ENCODE measurements at regions not wholly inside any gene's neighbourhood (a gene's known extent, or its start where the extent isn't known, plus 50 kb on each side); places are given as distances from the start of the nearest gene placed in this dataset.

DNA sequence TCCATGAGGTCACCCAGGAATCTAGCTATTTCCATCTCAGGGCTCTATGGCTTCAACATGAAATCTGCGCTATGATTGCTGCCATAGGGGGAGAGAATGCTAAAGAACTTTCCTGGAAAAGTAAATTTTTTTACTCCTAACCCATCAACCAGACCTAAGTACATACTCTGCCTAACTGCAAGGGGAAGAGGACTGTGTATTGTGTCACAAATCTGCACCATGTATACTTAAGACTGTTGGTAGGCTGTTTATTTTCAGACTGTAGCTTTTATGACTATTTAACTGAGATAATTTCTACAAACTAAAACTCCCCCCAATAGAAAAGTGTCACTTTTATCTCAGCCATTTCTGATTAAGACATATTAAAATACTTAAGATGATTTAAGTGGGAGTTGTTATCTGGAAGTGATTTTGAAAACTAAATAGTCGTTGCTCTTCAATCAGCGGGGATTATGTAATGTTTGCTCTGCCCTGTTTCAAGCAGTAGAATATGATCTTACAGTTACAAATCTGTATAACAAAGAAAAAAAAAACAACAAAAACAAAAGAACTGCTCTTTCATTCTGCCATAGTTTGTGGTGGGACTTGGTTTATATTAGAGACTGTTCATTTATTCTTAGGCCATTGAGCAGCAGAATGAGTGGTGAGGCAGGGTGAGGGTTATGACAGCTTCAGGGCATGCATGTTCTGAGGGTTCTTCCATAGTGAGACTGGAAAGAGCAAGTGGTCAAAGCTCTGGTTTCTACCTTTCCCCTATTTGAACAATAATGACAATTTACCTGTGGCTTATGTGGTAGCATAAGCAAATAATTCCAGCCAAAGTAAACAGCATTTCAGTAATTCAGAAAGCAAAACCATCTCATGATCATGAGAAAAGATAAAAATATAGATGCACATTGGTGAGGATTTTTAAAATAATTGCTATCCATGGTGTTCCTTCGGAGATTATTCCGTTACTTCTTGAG is 126.3 kb upstream of the CEP162 start:
- TF ChIP-seq, protein P1, sequence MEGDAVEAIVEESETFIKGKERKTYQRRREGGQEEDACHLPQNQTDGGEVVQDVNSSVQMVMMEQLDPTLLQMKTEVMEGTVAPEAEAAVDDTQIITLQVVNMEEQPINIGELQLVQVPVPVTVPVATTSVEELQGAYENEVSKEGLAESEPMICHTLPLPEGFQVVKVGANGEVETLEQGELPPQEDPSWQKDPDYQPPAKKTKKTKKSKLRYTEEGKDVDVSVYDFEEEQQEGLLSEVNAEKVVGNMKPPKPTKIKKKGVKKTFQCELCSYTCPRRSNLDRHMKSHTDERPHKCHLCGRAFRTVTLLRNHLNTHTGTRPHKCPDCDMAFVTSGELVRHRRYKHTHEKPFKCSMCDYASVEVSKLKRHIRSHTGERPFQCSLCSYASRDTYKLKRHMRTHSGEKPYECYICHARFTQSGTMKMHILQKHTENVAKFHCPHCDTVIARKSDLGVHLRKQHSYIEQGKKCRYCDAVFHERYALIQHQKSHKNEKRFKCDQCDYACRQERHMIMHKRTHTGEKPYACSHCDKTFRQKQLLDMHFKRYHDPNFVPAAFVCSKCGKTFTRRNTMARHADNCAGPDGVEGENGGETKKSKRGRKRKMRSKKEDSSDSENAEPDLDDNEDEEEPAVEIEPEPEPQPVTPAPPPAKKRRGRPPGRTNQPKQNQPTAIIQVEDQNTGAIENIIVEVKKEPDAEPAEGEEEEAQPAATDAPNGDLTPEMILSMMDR (IDR thresholded peaks at IDR 0.05; ENCODE audit: low read depth, low read length, missing control alignments), result no peak
- no peak overlapping the region for H3K4me3 ChIP-seq (ENCODE audit: low read depth, low read length)
- DNase-seq (ENCODE audit: low read depth), result no peak
- in situ Hi-C loops (cut with HindIII; ENCODE audit: low sequenced_read_pairs), result no loop called here

DNA sequence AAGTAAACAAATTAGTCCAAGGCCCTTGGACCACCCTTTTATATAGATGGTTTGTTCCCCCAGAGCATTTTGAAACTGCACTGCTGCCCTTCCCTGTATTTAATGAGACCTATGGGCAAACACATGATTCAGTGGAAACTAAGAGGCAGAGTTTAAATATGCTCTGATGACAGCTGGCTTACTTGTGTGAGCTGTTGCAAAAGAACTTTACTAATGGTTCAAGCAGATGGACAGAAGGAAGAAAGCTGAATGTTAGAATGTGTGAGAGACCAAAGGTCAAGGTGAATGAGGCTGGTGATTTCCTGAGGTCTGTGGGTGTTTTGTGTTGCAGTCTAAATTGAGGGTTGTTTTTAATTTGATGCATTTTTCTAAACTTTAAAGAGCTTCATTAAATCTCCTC is 123.0 kb upstream of the CEP162 start:
- no peak overlapping the region for H3K4me3 ChIP-seq (ENCODE audit: low read depth, low read length)
- no peak for DNase-seq (ENCODE audit: low read depth)
- TF ChIP-seq, protein P1 (IDR thresholded peaks at IDR 0.05; ENCODE audit: low read depth, low read length, missing control alignments), result no peak
- in situ Hi-C loops (cut with HindIII; ENCODE audit: low sequenced_read_pairs), result no loop called here

- H3K4me3 ChIP-seq (ENCODE audit: low read depth, low read length), result no peak overlapping the region
- DNase-seq (ENCODE audit: low read depth), result no peak
- TF ChIP-seq, protein P1 (IDR thresholded peaks at IDR 0.05; ENCODE audit: low read depth, low read length, missing control alignments), result no peak
- in situ Hi-C loops (cut with HindIII; ENCODE audit: low sequenced_read_pairs), result no loop called here
These were observed 122.1 kb upstream of the CEP162 start for GRCh38 chr6:84349542-84349941.

- no peak for DNase-seq (ENCODE audit: low read depth)
- TF ChIP-seq, protein P1 (IDR thresholded peaks at IDR 0.05; ENCODE audit: low read depth, low read length, missing control alignments), result no peak
- in situ Hi-C loops (cut with HindIII; ENCODE audit: low sequenced_read_pairs), result no loop called here
- H3K4me3 ChIP-seq (ENCODE audit: low read depth, low read length), result no peak overlapping the region
These were observed 121.4 kb upstream of the CEP162 start for GRCh38 chr6:84348801-84349200.

- in situ Hi-C loops (cut with HindIII; ENCODE audit: low sequenced_read_pairs), result no loop called here
- no peak for DNase-seq (ENCODE audit: low read depth)
- TF ChIP-seq, protein P1 (IDR thresholded peaks at IDR 0.05; ENCODE audit: low read depth, low read length, missing control alignments), result no peak
These were observed 118.9 kb upstream of the CEP162 start for GRCh38 chr6:84346372-84346771.

DNA sequence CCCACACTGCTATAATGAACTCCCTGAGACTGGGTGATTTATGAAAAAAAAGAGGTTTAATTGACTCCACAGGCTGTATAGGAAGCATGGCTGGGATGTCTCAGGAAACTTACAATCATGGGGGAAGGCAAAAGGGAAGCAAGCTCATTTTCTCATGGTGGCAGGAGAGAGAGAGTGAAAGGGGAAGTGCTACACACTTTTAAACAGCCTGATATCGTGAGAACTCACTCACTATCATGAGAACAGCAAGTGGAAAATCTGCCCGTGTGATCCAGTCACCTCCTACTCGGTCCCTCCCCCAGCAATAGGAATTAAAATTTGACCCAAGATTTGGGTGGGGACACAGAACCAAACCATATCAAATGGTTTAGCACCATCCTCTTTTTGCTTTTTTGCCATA is 116.6 kb upstream of the CEP162 start:
- TF ChIP-seq, protein P1 (IDR thresholded peaks at IDR 0.05; ENCODE audit: low read depth, low read length, missing control alignments), result no peak
- DNase-seq (ENCODE audit: low read depth), result no peak

More at GRCh38 chr6:84346372-84346771, 118.9 kb upstream of the CEP162 start:
- H3K4me3 ChIP-seq (ENCODE audit: low read depth, low read length), result no peak overlapping the region

More for the DNA sequence above, 116.6 kb upstream of the CEP162 start:
- no peak overlapping the region for H3K4me3 ChIP-seq (ENCODE audit: low read depth, low read length)
- in situ Hi-C loops (cut with HindIII; ENCODE audit: low sequenced_read_pairs), result no loop called here
